H1 (cell line): ENCODE measurements at regions not wholly inside any gene's neighbourhood (a gene's known extent, or its start where the extent isn't known, plus 50 kb on each side); places are given as distances from the start of the nearest gene placed in this dataset.

Experiments used
- CTCF ChIA-PET: fragments of 300-600 bp; sonication (Branson Sonifier 250); formaldehyde crosslinking; loops from one replicate; lab custom pipeline; 2021; ENCODE audit not compliant: partially characterized antibody; lab: Charles Lee
- POLR2A ChIA-PET: fragments of 300-600 bp; sonication (Branson Sonifier 250); formaldehyde crosslinking; loops from one replicate; lab custom pipeline; 2021; ENCODE audit warnings: inconsistent platforms; ENCODE audit not compliant: partially characterized antibody; lab: Charles Lee
- DNase-seq, 2 experiments: peaks; one replicate each; pipeline versions ENCODE4 v3.0.0 to v3.0.0-alpha.2; 2010 to 2022; ENCODE audit warnings: low spot score in 2 of 2, low read depth in 1 of 2, mixed read lengths in 1 of 2
- FAIRE-seq: peaks from 2 replicates; lab custom pipeline; 2011; peaks lifted over from hg19 to GRCh38; lab: Jason Lieb, UNC
- H2AFZ ChIP-seq: 2 replicates; pipeline ENCODE4 v1.8.1; 2012; ENCODE audit warnings: low read length, inconsistent platforms
- H2AK5ac ChIP-seq: 2 replicates; pipeline ENCODE4 v1.6.1; 2013; ENCODE audit warnings: low read depth, low read length
- H2BK120ac ChIP-seq: replicated peaks from 2 replicates; pipeline ENCODE3; 2013; ENCODE audit warnings: low read depth, low read length, inconsistent platforms
- H2BK12ac ChIP-seq: 2 replicates; pipeline ENCODE4 v1.6.1; 2013; ENCODE audit warnings: low read depth, low read length
- H2BK15ac ChIP-seq: 2 replicates; pipeline ENCODE4 v1.6.1; 2013; ENCODE audit warnings: low read length
- H2BK20ac ChIP-seq: 2 replicates; pipeline ENCODE4 v1.6.1; 2013; ENCODE audit warnings: low read length
- H2BK5ac ChIP-seq: 2 replicates; pipeline ENCODE4 v1.6.1; 2013; ENCODE audit warnings: low read depth, low read length
- H3K14ac ChIP-seq: 2 replicates; pipeline ENCODE4 v1.6.1; 2013; ENCODE audit warnings: inconsistent platforms; ENCODE audit not compliant: insufficient read length
- H3K18ac ChIP-seq: 2 replicates; pipeline ENCODE4 v1.6.1; 2013; ENCODE audit warnings: low read length; ENCODE audit errors: extremely low read depth
- H3K23ac ChIP-seq: 2 replicates; pipeline ENCODE4 v1.6.1; 2013; ENCODE audit warnings: inconsistent platforms; ENCODE audit not compliant: insufficient read length
- H3K23me2 ChIP-seq: 2 replicates; pipeline ENCODE4 v1.6.1; 2013; ENCODE audit warnings: low read depth, low read length
- H3K27ac ChIP-seq: 2 replicates; pipeline ENCODE4 v1.6.1; 2011; ENCODE audit warnings: low read depth, low read length, inconsistent platforms
- H3K27me3 ChIP-seq, 4 experiments: replicated peaks in 1 of 4; 1 replicate in 1 of 4; 2 replicates in 3 of 4; pipeline versions ENCODE4 v1.6.1 to v1.8.1; 2011 to 2013; ENCODE audit warnings: low read length in 3 of 4, mild to moderate bottlenecking in 3 of 4, inconsistent platforms in 2 of 4, mixed read lengths in 2 of 4, moderate library complexity in 1 of 4; ENCODE audit not compliant: control insufficient read depth in 3 of 4, insufficient read depth in 3 of 4; ENCODE audit errors: extremely low read depth in 1 of 4
- H3K36me3 ChIP-seq, 4 experiments: 2 replicates each; pipeline versions ENCODE4 v1.6.1 to v1.8.1; 2011 to 2013; ENCODE audit warnings: mild to moderate bottlenecking in 4 of 4, low read length in 3 of 4, moderate library complexity in 2 of 4, control low read depth in 1 of 4, inconsistent platforms in 1 of 4; ENCODE audit not compliant: insufficient read depth in 4 of 4, control insufficient read depth in 2 of 4
- H3K4ac ChIP-seq: replicated peaks from 2 replicates; pipeline ENCODE3; 2013; ENCODE audit warnings: low read length, low read depth, mixed read lengths, inconsistent platforms; ENCODE audit not compliant: insufficient read length
- H3K4me1 ChIP-seq, 4 experiments: replicated peaks in 1 of 4; 1 replicate in 1 of 4; 2 replicates in 3 of 4; pipeline versions ENCODE4 v1.6.1 to v1.8.1; 2011 to 2013; ENCODE audit warnings: low read length in 3 of 4, inconsistent platforms in 2 of 4, mixed read lengths in 1 of 4; ENCODE audit not compliant: insufficient read depth in 4 of 4, control insufficient read depth in 3 of 4
- H3K4me2 ChIP-seq, 2 experiments: 2 replicates each; pipeline versions ENCODE4 v1.6.1 to v1.8.1; 2011 to 2013; ENCODE audit warnings: low read depth in 2 of 2, low read length in 2 of 2, control low read depth in 1 of 2, inconsistent platforms in 1 of 2, mild to moderate bottlenecking in 1 of 2; ENCODE audit not compliant: insufficient read depth in 1 of 2
- H3K4me3 ChIP-seq, 4 experiments: fragments of 200-600, 300-600 bp in 1 of 4; sonication (generic), shearing (Covaris generic), sonication (Bioruptor Twin) in 1 of 4; 2 replicates each; pipeline versions ENCODE4 v1.5.1 to v1.8.1; 2011 to 2016; ENCODE audit warnings: low read length in 4 of 4, low read depth in 3 of 4, control low read depth in 2 of 4, inconsistent platforms in 2 of 4, mild to moderate bottlenecking in 2 of 4, mixed read lengths in 1 of 4, moderate library complexity in 1 of 4; ENCODE audit not compliant: insufficient read depth in 2 of 4; ENCODE audit errors: extremely low read depth in 1 of 4
- H3K56ac ChIP-seq: replicated peaks from 2 replicates; pipeline ENCODE3; 2013; ENCODE audit warnings: low read depth, mild to moderate bottlenecking, mixed read lengths, low read length, inconsistent platforms; ENCODE audit not compliant: insufficient read length
- H3K79me1 ChIP-seq: 2 replicates; pipeline ENCODE4 v1.6.1; 2013; ENCODE audit warnings: low read depth, low read length, control low read depth
- H3K79me2 ChIP-seq, 2 experiments: 2 replicates each; pipeline versions ENCODE4 v1.6.1 to v1.8.1; 2012 to 2013; ENCODE audit warnings: low read length in 2 of 2, mild to moderate bottlenecking in 2 of 2, inconsistent platforms in 1 of 2; ENCODE audit not compliant: insufficient read depth in 2 of 2, control insufficient read depth in 1 of 2
- H3K9ac ChIP-seq, 4 experiments: replicated peaks in 1 of 4; 1 replicate in 1 of 4; 2 replicates in 3 of 4; pipeline versions ENCODE4 v1.6.1 to v1.8.1; 2011 to 2013; ENCODE audit warnings: low read depth in 3 of 4, low read length in 3 of 4, control low read depth in 2 of 4, mild to moderate bottlenecking in 2 of 4, moderate library complexity in 2 of 4, inconsistent platforms in 1 of 4; ENCODE audit errors: extremely low read depth in 1 of 4
- H3K9me3 ChIP-seq, 2 experiments: 2 replicates each; pipeline versions ENCODE4 v1.6.1 to v1.8.1; 2012 to 2013; ENCODE audit warnings: mild to moderate bottlenecking in 2 of 2, moderate library complexity in 2 of 2, control low read depth in 1 of 2, inconsistent platforms in 1 of 2, low read depth in 1 of 2, low read length in 1 of 2, mixed read lengths in 1 of 2; ENCODE audit not compliant: insufficient read depth in 2 of 2
- H4K20me1 ChIP-seq, 2 experiments: replicated peaks in 1 of 2; 2 replicates each; pipeline versions ENCODE3 to v1.8.1; 2011 to 2013; ENCODE audit warnings: inconsistent platforms in 2 of 2, low read length in 2 of 2, mild to moderate bottlenecking in 1 of 2; ENCODE audit not compliant: insufficient read depth in 2 of 2, control insufficient read depth in 1 of 2
- H4K5ac ChIP-seq: 2 replicates; pipeline ENCODE4 v1.6.1; 2013; ENCODE audit warnings: low read length, low read depth, mixed read lengths, inconsistent platforms; ENCODE audit not compliant: insufficient read length
- H4K8ac ChIP-seq: 2 replicates; pipeline ENCODE4 v1.8.0; 2013; ENCODE audit warnings: mild to moderate bottlenecking, moderate library complexity, low read length, inconsistent platforms; ENCODE audit not compliant: insufficient read depth; ENCODE audit errors: extremely low read depth
- H4K91ac ChIP-seq: replicated peaks from 2 replicates; pipeline ENCODE3; 2013; ENCODE audit warnings: low read length, mixed read lengths, inconsistent platforms; ENCODE audit not compliant: insufficient read length
- ATF3 ChIP-seq: IDR thresholded peaks from 2 replicates; pipeline ENCODE4 v1.6.1; 2011; ENCODE audit warnings: low read depth, mild to moderate bottlenecking, low read length; ENCODE audit not compliant: insufficient read depth
- BCL11A ChIP-seq, 2 experiments: IDR thresholded peaks; one replicate each; pipeline ENCODE4 v1.6.1; 2011; ENCODE audit warnings: low read depth in 2 of 2, low read length in 2 of 2, mild to moderate bottlenecking in 2 of 2
- CBX8 ChIP-seq: fragments of 300-800, 300-1000 bp; sonication (generic); IDR thresholded peaks from 2 replicates; pipeline ENCODE4 v1.7.1; 2016; ENCODE audit warnings: low read depth, low read length, borderline replicate concordance
- EGR1 ChIP-seq: IDR thresholded peaks from 2 replicates; pipeline ENCODE4 v1.6.1; 2011; ENCODE audit warnings: low read depth, low read length, borderline replicate concordance
- HDAC2 ChIP-seq, 2 experiments: fragments of 300-600 bp in 1 of 2; sonication (generic) in 1 of 2; IDR thresholded peaks; 2 replicates each; pipeline ENCODE4 v1.6.1; 2011 to 2012; ENCODE audit warnings: low read depth in 2 of 2, low read length in 2 of 2, mild to moderate bottlenecking in 2 of 2, moderate library complexity in 2 of 2, borderline replicate concordance in 1 of 2, inconsistent platforms in 1 of 2
- JUND ChIP-seq: IDR thresholded peaks from 2 replicates; pipeline ENCODE4 v1.6.1; 2011; ENCODE audit warnings: mild to moderate bottlenecking, improper control_type of control experiment, low read length
- MAFK ChIP-seq: IDR thresholded peaks from 2 replicates; pipeline ENCODE4 v1.6.1; 2012; ENCODE audit warnings: low read depth, mild to moderate bottlenecking, improper control_type of control experiment, low read length
- RXRA ChIP-seq: IDR thresholded peaks from 2 replicates; pipeline ENCODE4 v1.6.1; 2011; ENCODE audit warnings: low read depth, mild to moderate bottlenecking, low read length, moderate library complexity; ENCODE audit not compliant: insufficient read depth
- SIX5 ChIP-seq: IDR thresholded peaks from 2 replicates; pipeline ENCODE4 v1.6.1; 2011; ENCODE audit warnings: mild to moderate bottlenecking, low read depth, low read length
- SP1 ChIP-seq: IDR thresholded peaks from 2 replicates; pipeline ENCODE4 v1.6.1; 2011; ENCODE audit warnings: low read depth, low read length
- SRF ChIP-seq: IDR thresholded peaks from 2 replicates; pipeline ENCODE4 v1.6.1; 2011; ENCODE audit warnings: mild to moderate bottlenecking, low read depth, low read length, moderate library complexity
- TAF7 ChIP-seq: optimal IDR thresholded peaks from 2 replicates; pipeline ENCODE3; 2011; ENCODE audit warnings: low read depth, mild to moderate bottlenecking, inconsistent platforms, low read length, moderate library complexity, borderline replicate concordance
- TEAD4 ChIP-seq: IDR thresholded peaks from 2 replicates; pipeline ENCODE4 v1.6.1; 2012; ENCODE audit warnings: low read depth, low read length, inconsistent platforms, mixed read lengths
- WGBS, 2 experiments: shearing (Covaris generic) in 1 of 2; methylation state at CpG; one replicate each; pipeline versions ENCODE4 v1.1.6 to v1.1.7; 2013 to 2015; ENCODE audit warnings: low lambda C conversion rate in 2 of 2, mixed read lengths in 2 of 2, inconsistent platforms in 1 of 2, low coverage in 1 of 2, missing lambda C conversion rate in 1 of 2; ENCODE audit not compliant: insufficient replicate concordance in 2 of 2, insufficient coverage in 1 of 2, insufficient read length in 1 of 2; ENCODE audit errors: extremely low coverage in 1 of 2, missing lambda C conversion rate in 1 of 2; 5-methylcytosine and 5-hydroxymethylcytosine counted together

GRCh38 chr10:62501547-62501946, 127.4 kb downstream of the ZNF365 start:
- Histone ChIP-seq H4K20me1 (peaks cover 0 to 1% of the 10 kb centered on the region in 2 experiments), H3K36me3 (no peaks in the 10 kb centered on the region), H4K91ac (no peak overlapping the region), H2BK20ac (no peak overlapping the region), H3K79me2 (no peaks in the 10 kb centered on the region), H3K9ac (no peak overlapping the region), H2BK15ac (no peak overlapping the region), H3K56ac (no peak overlapping the region), H3K23ac (no peak overlapping the region), H4K8ac (no peak overlapping the region), H3K4me3 (no peak overlapping the region), H3K18ac (no peak overlapping the region), H2AFZ (no peak overlapping the region), H4K5ac (no peak overlapping the region), H2BK12ac (no peak overlapping the region), H3K27me3 (no peaks in the 10 kb centered on the region), H3K14ac (no peak overlapping the region), H3K23me2 (no peaks in the 10 kb centered on the region), H3K79me1 (no peaks in the 10 kb centered on the region), H3K9me3 (no peaks in the 10 kb centered on the region), H3K4me1 (peaks cover 0 to 9% (median 2%) of the 10 kb centered on the region in 4 experiments; a peak in 3 of 7 replicates), H2BK5ac (no peak overlapping the region), H3K4ac (no peak overlapping the region), H3K27ac (no peak overlapping the region), H3K4me2 (no peak overlapping the region), H2AK5ac (no peak overlapping the region), H2BK120ac (no peak overlapping the region)
- FAIRE-seq = no peak
- ChIA-PET CTCF (interaction anchor here (0.9 kb wide), 1 partner anchor 9 kb away, joined by 4 read pairs; no protein-coding TSS in a partner anchor), POLR2A (no interaction called here)
- 90% methylated on average over 1 of the region's 1 CpG; no CpG with 5 or more reads in 1 of the 2 experiments for whole genome bisulfite sequencing, 2 experiments
- DNase-seq = no peak
- TF ChIP-seq BCL11A (IDR thresholded peaks at IDR 0.05; ENCODE audit: low read depth in 2 of 2, low read length in 2 of 2) (no peak), EGR1 (no peak), TAF7 (no peak), TEAD4 (no peak), MAFK (no peak), RXRA (no peak), ATF3 (no peak), SIX5 (no peak), CBX8 (no peak), HDAC2 (IDR thresholded peaks at IDR 0.05; ENCODE audit: borderline replicate concordance in 1 of 2, low read depth in 2 of 2, low read length in 2 of 2) (no peak), SP1 (no peak), JUND (no peak), SRF (no peak)
